ENCODE measurements at regions not wholly inside any gene's neighbourhood (a gene's known extent, or its start where the extent isn't known, plus 50 kb on each side); places are given as distances from the start of the nearest gene placed in this dataset.

DNA sequence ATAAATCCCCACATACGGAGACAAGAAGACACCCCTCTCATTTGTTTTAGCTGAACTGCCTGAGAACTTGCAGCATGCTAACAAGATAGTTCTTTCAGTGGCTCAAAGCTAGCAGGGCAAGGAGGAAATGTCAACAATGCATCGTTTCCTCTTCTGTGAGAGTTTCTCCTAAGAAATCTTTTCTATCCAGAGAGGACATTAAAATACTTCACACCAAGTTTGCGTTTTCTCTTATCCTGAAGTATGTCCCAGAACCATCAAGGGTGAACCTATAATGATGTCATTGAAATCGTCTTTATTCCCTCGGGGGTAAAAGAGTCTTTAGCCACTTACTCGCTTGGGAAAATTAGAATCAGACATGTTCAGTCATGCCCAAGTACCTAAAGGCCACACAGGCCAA is 541.7 kb upstream of the MDFIC2 start:
- TF ChIP-seq, protein P1, sequence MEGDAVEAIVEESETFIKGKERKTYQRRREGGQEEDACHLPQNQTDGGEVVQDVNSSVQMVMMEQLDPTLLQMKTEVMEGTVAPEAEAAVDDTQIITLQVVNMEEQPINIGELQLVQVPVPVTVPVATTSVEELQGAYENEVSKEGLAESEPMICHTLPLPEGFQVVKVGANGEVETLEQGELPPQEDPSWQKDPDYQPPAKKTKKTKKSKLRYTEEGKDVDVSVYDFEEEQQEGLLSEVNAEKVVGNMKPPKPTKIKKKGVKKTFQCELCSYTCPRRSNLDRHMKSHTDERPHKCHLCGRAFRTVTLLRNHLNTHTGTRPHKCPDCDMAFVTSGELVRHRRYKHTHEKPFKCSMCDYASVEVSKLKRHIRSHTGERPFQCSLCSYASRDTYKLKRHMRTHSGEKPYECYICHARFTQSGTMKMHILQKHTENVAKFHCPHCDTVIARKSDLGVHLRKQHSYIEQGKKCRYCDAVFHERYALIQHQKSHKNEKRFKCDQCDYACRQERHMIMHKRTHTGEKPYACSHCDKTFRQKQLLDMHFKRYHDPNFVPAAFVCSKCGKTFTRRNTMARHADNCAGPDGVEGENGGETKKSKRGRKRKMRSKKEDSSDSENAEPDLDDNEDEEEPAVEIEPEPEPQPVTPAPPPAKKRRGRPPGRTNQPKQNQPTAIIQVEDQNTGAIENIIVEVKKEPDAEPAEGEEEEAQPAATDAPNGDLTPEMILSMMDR (IDR thresholded peaks at IDR 0.05; ENCODE audit: insufficient read depth, low read length, severe bottlenecking): no peak
- H3K4me3 ChIP-seq (ENCODE audit: low read depth, low read length): no peak overlapping the region
- FAIRE-seq (no peak), DNase-seq (ENCODE audit: low read depth) (peak; percentile 76)
- no peaks in the 10 kb centered on the region for H3K36me3 ChIP-seq (ENCODE audit: control insufficient read depth, insufficient read depth, low read length)
- no peaks in the 10 kb centered on the region for H3K27me3 ChIP-seq (ENCODE audit: control insufficient read depth, insufficient read depth, low read length)

DNA sequence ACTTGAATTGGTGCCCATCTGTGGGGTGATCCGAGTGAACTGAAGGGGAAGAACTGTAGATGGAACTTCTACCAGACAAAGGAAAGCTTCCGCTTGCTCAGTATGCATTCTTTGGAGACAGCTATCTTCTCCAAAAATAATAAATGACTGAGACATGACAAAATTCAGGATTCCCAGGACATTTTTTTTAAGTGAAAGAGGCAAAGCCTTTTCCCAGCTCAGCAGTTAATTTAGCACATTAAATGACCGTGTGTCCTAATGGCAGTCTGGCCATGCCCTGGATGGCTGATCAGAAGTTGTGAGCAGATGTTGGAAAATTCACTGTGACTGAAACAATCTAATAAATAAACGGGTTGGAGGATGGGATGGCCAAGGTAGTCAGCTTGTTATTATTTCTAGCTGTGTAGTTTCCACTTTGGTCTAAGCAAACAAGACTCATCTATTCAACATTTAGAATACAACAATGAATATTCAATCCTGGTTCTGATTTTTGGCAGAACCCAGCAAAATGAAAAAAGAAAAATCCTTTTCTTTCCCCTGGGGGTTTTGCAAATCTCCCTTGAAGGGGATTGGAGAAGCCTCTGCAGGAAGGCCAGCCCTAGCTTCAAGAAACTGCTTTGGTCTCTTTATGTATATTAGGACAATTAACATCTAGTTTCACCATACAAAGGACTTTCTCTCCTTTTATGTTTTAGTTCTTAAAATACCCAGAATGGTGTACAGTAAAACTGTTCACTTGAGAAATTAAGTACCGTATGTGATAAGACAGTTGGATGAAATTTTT is 540.9 kb upstream of the MDFIC2 start:
- TF ChIP-seq, protein P1 (IDR thresholded peaks at IDR 0.05; ENCODE audit: insufficient read depth, low read length, severe bottlenecking): no peak
- DNase-seq (ENCODE audit: low read depth) (no peak), FAIRE-seq (no peak)
- Histone ChIP-seq H3K27me3 (ENCODE audit: control insufficient read depth, insufficient read depth, low read length) (no peaks in the 10 kb centered on the region), H3K36me3 (ENCODE audit: control insufficient read depth, insufficient read depth, low read length) (no peaks in the 10 kb centered on the region), H3K4me3 (ENCODE audit: low read depth, low read length) (no peak overlapping the region)

DNA sequence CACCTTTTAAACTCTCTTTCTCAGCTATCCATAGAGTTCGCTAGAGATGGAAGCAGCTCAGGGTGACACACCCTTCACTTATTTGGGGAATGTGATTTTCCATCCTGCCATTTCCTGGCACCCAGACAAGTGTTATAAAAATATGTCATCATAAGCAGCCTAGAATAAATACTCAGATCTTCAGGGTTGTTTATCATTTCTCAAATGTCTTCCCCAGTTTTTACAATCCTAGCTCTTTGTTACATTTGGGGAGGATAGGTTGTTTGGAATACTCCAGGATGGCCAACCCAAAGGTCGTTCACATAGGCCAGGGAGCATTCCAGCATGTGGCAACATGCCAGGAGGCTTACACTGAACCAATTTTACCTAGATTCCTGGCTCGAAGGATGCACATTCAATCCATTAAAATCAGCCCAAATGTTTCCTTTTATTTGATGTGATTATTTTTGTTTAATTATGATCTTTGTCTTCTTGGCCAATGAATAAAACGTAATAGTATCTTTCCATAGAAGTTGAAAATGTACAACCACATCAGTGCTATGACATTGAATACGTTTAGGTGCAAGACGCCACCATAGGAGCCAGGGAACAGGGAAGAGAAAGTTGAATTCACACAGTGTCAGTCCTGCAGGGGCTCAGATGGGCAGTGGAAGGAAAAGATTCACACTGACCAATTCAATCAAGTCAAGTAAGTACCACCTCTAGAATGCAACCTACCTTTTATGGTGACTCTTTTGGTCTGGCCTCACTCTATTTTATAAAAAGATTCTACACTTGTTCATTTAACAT is 537.7 kb upstream of the MDFIC2 start:
- Histone ChIP-seq H3K4me3 (ENCODE audit: low read depth, low read length) (no peak overlapping the region), H3K36me3 (ENCODE audit: control insufficient read depth, insufficient read depth, low read length) (no peaks in the 10 kb centered on the region), H3K27me3 (ENCODE audit: control insufficient read depth, insufficient read depth, low read length) (no peaks in the 10 kb centered on the region)
- FAIRE-seq (no peak), DNase-seq (ENCODE audit: low read depth) (peak; percentile 87)
- TF ChIP-seq, protein P1 (IDR thresholded peaks at IDR 0.05; ENCODE audit: insufficient read depth, low read length, severe bottlenecking): no peak

DNA sequence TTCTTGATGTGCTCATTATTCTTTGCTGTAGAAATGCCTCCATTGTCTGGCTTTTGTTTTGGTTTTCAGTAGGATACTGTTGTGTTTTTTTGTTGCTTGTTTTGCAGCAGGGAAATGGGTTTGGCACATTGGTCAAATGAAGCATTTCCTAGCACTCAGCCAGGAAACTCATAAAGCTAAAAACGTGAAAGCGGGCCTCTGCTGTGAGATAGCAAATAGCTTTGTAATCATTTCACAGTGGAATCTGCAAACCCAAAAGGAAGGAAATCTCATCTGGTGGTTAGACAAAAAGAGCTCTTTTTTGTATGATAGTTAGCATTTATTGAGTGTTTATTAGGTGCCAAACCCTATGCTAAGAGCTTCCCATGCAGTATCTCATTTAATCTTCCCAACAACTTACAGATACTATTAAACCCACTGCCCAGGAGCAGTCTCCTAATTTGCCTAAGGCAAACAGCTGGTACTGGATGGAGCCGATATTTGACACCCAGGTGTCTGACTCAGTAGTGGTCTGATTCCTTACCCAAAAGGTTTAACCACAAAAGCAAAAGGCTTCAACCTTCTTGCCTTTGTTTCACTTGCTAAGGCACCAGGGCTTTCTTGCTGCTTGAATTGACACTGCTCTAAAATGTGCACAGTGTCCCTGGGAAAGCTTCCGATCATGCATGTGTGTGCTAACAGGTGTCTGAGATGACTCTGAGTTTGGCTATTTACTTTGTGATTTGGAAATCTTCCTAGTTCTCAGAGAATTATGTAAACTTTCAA is 527.9 kb upstream of the MDFIC2 start:
- TF ChIP-seq, protein P1 (IDR thresholded peaks at IDR 0.05; ENCODE audit: insufficient read depth, low read length, severe bottlenecking): no peak
- no peak overlapping the region for H3K4me3 ChIP-seq (ENCODE audit: low read depth, low read length)
- FAIRE-seq (no peak), DNase-seq (ENCODE audit: low read depth) (peak; percentile 72)
- H3K27me3 ChIP-seq (ENCODE audit: control insufficient read depth, insufficient read depth, low read length): no peaks in the 10 kb centered on the region
- H3K36me3 ChIP-seq (ENCODE audit: control insufficient read depth, insufficient read depth, low read length): no peaks in the 10 kb centered on the region

DNA sequence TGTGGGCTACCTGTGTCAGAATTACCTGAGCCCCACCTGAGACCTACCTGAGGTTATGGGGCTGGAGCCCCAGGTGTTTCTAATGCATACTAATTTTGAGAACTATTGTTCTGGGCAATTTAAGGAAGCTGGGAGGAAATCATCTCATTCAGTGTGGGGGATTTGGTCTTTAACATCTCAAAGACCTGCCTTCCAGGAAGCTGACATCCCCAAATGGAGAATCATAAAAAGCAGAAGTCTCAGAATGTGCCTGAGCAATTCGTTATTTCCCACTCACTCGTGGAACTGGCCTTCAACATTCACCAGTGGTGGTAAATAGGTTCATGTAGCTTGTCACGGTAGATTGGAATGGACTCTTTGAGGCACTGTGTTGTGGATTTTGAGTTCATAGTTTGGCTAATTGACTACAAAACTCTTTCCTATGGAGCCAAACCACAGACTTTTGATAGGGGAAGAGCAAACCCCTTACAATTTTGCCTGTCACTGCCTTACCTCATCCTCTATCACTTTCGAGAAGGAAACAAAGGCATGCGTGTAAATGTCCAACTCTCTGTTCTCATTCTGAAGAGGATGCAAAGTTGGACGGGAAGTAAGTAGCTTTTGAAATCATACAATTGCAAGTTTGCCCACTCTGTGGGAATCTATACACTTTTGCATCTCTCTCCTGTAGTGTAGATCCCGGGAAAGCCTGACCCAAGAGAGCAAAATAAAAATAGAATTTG is 521.0 kb upstream of the MDFIC2 start:
- no peaks in the 10 kb centered on the region for H3K36me3 ChIP-seq (ENCODE audit: control insufficient read depth, insufficient read depth, low read length)
- FAIRE-seq: no peak
- TF ChIP-seq, protein P1 (IDR thresholded peaks at IDR 0.05; ENCODE audit: insufficient read depth, low read length, severe bottlenecking): no peak
- no peak overlapping the region for H3K4me3 ChIP-seq (ENCODE audit: low read depth, low read length)
- DNase-seq (ENCODE audit: low read depth): no peak
- H3K27me3 ChIP-seq (ENCODE audit: control insufficient read depth, insufficient read depth, low read length): no peaks in the 10 kb centered on the region
